Activated CD4-positive, alpha-beta T cell treated with anti-CD3 and anti-CD28 coated beads, Interleukin-10, Interleukin-2, amounts not matched to agents 100 ng/mL and 50 ng/mL, durations not matched to agents 16 hours and 8 hours (primary cell): ENCODE measurements at regions not wholly inside any gene's neighbourhood (a gene's known extent, or its start where the extent isn't known, plus 50 kb on each side); places are given as distances from the start of the nearest gene placed in this dataset.
"Not testable (repeated sequence)": the region's sequence is repeated elsewhere in the genome, so short reads cannot be mapped to it uniquely, and the experiment has no call there.

ENCODE experiments used
- DNase-seq: peaks from one replicate; pipeline ENCODE4 v3.0.0-alpha.2; 2020

DNA sequence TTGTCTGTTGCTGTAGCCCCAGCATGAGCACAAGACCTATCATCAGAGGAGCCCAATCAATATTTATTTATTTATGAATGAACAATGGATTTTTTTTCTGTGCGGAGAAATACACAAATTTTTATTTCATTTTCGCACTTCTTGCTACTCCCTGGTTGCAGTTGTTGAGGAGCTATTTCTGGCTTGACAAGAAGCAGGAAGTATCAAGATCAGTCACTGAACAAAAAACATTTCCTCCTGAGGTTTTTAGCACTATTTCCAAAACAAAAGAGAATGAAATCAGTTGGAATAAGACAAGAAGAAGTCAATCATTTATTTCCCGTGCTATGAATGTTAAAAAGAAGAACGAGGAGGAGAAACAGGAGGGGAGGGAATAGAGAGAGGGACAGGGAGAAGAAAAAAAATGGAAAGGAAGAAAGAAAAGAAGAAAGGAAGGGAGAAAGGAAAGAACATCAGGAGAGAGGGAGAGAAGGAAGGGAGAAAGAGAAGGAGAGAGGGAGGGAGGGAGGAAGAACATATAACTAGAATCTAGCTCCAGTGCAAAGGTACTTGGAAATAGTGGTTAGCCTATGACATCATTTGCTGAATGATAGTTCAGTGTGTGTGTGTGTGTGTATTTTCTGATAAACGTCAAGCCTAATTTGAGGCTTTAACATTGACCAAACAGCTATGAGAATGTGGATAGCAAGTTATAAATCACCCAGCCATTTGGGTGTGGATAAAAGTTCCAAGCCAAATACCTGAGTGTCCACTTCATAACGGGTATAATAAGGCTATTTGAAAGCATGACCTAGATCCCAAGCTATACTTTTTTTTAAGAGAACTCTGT, 586.0 kb downstream of the EBF1 start:
- peak; percentile 28 for DNase-seq

DNA sequence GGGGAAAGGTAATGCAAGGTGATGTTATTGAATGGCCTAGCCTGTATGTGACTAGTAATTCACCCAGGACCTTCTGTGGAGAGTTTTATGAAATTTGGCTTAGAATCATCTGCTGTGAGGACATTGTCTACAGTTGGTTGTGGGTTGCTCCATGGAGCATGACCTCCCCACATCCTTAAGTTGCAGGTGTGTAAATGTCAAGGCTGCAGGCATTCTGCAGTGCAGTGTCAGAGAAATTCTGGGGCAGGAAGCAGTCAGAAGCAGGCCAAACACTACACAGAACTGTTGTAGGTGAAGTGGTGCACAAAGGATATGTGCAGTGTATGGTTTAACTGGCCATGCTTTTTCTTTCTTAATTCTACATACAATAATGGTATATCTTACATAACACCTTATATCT, 588.3 kb downstream of the EBF1 start:
- DNase-seq, result no peak

DNA sequence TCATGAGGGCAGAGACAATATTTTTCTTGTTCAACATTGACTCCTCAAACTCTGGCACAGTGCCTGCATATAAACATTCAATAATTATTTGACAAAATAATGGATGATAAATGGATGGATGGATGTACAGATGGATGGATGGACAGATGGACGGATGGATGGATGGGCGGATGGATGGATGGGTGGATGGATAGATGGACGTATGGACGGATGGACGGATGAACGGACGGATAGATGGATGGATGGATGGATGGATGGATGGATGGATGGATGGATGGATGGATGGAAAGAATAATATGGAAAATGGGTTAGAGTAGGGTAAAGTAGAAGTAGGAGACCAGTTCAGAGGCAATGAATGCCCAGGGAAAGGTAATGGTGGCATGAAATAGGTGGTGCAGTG, 589.2 kb downstream of the EBF1 start:
- DNase-seq, result no peak

DNA sequence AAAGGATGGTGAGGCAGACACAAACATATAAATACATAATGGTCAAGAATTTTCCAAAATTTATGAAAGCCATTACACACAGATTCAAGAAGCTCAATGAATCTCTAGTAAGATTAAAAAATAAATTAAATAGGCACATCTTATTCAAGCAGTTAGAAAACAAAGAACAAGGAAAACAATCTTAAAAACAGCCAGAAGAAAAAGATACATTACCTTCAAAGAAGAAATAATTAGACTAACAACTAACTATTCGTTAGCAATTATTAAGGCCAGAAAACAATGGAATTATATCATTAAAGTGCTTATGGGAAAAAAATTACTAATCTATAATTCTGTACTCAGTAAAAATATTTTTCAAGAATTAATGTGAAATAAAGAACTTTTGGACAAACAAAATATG, 593.1 kb downstream of the EBF1 start:
- no peak for DNase-seq

DNA sequence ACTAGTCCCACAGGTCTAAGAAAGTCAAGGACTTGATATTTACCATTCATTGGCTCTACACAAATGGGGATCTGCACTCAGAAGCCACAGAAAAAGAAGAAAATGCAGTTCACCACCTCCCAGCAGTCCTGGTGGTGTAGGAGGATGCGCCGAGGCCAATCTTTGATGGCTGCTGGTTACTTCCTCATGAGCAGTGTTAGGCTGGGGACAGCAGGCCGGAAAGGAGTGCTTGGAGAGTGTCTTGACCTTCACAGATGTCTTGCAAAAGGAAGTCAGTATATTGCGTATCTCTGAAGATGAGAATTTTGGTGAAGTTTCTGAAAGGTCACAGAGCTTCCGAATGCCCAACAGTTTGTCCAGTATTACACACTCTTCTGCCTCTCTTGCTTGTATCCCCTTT, 597.0 kb downstream of the EBF1 start:
- DNase-seq, result no peak

DNA sequence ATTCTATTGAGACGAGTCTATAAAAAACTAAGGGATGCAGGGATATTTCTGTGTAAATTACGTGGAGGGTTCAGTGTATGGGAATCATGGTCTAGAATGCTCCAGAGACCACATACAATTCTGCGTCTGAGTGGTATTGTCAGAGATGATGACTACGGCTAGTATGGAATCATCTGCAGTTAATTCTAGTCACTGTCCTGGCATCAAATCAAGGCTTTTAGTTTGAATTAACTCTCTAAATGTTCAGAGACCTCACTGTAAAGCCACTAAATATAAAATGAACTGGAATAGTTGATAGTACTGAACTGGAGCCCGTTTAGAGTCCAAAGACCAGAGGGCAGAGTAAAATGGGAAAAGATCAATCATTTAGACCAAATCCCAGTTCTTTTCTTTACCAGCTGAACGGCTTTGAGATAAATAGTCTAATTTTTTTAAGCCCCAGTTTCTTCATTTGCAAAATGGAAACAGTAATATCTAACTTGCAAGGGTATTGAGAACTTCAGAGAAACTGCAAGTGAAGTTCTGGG, 599.8 kb downstream of the EBF1 start:
- DNase-seq, result no peak

DNA sequence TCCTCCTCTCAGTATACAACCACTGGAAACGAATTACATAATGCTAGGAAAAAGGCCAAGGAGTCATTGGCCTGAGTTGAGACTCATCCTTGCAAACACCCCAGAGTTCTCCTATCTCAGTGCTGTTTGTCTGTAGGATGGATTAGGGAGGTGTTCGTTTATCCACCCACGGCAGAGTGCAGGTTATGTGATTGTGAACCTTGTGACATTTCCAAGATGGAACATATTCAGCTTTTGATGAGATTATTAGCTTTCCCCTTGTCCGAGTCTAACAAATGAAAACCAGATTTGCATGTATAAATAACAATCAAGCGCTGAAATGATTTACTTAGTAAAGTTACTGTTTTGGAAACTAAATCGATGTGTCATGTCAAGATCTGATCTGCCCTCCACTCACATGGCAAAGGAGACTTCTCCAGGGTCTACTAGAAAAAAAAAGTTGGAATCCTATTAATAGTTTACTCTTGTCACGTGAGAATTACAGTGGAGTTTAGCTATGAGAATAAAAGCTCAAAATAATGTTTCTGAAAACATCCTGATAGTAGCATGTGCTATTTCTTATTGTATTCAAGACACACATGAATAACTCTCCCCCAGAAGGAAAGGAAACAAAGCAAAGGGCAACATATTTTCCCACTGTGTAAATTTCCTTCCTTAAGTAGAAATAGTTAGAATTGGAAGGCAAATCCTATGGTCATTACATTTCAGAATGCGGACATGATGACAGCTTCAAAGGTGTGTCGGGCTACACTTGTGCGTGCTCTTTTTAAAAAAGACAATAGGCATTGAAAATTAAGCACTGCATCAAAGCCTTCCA, 600.4 kb downstream of the EBF1 start:
- no peak for DNase-seq

DNA sequence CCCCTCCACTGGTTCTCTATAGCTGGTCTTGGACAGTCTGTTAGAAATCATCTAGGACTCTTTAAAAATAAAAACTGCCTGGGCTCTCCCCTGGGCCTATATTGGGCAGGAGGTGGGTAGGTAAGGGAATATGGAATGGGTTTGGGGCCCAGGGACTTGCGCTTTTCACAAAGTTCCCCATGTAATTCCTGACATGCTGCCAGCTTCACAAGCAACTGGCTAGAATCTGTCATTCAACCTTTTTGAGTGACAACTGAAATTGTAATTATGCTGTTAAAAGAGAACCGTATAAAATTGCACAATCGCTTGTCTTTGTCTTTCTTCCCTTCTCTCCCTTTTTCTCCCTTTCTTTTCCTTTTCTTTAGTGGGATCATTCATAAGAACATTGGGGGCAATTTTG, 603.1 kb downstream of the EBF1 start:
- DNase-seq, result no peak

DNA sequence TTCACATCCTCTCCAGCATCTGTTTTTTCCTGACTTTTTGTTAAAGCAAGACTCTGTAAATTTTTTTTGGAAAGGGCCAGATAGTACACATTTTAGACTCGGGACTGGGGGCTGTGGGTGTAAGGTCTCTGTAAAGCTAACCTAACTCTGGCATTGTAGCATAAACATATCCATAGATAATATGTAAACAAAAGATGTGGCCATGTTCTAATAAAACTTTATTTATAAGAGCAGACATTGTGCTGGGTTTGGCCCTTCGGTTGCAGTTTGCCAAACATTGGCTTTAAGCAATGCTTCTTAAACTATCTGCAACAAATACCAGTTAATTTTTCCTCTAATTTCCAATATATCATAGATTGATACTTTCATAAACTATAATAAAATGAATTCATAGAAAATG, 605.2 kb downstream of the EBF1 start:
- no peak for DNase-seq

DNA sequence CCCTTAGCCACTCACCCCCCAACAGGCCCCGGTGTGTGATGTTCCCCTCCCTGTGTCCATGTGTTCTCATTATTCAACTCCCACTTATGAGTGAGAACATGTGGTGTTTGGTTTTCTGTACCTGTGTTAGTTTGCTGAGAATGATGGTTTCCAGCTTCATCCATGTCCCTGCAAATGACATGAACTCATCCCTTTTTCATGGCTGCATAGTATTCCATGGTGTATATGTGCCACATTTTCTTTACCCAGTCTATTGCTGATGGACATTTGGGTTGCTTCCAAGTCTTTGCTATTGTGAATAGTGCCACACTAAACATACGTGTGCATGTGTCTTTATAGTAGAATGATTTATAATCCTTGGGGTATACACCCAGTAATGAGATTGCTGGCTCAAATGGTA, 605.7 kb downstream of the EBF1 start:
- DNase-seq, result not testable (repeated sequence)

DNA sequence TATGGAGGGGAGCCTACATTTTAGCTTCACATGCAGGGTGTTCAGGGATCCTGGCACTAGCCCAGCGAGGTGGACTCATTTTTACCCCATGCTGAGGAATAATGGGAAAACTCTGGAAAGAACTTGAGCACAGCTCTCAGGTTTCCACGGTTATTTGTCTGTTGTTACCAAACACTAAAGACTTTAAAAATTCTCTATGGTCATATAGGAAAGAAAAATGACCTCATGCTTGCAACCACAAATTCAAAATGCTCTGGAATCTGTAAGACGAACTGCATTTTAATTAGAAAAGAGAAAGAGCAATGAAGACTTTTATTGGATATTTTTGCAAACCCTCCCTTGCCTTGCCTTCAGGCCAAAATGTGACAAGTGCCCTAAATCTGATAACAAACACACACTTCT, 606.9 kb downstream of the EBF1 start:
- no peak for DNase-seq

DNA sequence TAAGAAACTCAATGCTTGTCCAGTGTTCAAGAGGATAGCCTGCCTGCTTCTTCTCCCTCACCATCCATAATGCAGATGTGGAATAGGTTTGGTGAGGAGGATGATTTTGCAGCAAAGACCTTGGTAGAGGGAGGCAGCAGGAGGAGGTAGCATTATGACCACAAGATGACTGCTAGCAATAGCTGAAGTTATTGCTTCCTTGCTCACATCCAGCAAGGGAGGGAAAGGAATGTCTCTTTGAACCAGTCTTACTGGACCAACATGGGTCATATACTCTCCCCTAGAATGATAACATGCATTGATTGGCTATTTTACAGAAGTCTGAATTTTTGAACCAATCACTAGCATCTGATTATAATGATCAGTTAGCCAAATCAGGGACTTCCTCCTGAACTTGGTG, 607.6 kb downstream of the EBF1 start:
- no peak for DNase-seq

DNA sequence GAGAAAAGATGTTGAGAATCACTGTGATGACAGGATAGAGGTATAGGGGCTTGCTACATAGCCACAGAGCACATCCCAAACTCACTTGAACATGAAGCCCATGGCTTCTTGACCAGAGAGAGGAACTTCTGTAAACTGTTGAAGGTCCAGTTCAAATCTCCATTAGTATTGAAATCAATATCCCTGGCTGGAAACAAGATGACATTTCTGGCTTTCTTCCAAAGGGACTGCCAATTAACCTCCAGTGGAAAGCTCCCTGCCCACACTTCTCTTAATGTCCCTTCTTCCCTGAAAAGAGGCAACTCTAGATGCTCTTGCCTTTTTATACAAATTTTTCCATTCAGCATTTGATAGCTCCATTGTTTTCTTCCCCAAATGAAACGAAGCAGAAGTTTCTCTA, 612.1 kb downstream of the EBF1 start:
- DNase-seq, result no peak

DNA sequence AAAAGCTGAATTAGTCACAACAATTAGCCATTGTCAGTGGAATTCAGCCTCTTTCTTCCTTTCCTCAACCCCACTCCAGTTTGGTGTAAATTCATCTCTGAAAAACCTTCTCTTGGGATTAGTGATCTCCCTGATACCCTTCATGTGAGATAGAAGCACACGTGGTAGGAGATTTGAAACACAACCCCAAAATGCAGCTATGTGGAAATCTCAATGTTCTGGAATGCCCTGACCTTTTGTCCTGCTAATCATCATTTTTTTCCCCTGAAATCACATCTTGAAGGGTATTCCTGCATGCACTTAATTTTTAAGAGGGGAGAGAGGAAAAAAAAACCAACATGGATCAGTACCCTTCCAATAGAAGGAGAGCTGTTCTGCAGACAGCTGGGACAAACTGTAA, 612.6 kb downstream of the EBF1 start:
- DNase-seq, result no peak

DNA sequence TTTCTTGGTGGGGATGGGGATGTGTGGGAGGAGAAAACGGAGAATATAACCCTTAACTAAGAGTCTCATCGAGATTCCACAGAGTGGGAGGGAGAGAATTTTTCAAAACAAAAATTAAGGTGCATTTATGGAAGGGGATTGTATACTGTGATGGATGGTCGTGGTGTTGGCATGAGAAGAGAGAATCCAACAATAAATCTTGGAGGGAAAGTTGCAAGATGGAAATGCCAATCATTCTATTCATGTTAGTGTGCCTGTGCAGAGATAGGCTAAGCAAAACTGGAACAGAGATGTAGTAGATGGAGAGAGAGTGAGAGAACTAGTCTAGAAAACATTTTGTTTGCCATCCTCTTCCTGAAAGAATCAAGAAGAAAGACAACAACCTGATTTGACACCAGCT, 613.1 kb downstream of the EBF1 start:
- no peak for DNase-seq

DNA sequence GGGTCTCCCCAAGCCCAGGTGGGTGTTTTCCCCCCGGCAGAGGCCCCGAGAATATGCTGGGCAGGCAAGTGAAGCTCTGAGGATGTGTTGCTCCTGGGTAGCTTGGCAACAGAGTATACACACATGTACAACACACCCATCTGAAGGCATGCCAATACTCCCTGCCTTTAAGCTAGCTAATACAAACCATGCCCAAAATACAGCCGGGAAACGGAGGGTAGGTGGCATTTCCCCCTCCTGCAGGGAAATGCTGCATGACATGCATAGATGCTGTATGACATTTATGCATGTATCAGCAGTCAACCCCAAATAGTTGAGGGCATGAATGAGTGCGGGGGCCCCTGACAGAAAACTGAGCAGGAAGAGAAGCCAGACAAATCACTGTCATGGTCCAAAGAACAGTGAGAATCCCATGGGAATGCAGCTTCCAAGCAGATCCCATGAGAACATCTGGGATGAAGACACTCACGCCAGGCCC, 614.1 kb downstream of the EBF1 start:
- no peak for DNase-seq

DNA sequence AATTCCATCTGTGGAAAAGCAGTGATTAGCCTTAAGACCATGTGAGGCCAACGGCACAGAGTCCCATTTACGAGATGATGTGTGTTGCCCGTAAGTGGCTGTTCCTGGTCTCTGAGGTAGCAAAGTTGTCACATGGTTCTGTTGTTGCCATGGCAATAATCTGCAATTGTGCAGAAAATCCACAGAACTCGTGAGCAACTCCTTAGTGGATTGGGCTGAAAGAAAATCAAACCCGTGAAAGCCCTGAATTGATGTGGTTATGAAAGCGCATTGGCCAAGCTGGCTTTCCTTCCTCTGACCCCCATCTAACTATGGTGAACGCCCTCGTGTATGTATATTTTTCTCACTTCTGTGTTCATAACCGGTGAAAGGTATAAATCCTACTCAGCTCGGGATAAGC, 614.7 kb downstream of the EBF1 start:
- DNase-seq, result no peak

DNA sequence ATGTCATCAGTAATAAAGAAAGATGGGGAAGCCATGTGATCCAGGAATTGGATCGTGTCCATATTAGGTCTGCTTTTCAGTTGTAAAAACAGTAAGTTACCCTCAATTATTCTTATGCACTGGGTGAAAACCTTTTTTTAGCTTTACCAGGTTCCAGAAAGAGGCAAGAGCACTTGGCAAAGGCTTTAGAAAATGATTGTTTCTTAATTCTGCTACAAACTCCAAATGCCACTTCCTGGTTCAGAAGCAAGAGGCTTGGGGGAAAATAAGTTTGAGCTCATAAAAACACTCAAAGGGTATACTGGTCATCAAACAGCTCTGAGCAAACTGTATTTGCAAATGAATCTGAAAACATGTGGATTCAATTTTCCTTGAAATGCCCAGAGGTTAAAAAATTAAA, 615.6 kb downstream of the EBF1 start:
- no peak for DNase-seq

DNA sequence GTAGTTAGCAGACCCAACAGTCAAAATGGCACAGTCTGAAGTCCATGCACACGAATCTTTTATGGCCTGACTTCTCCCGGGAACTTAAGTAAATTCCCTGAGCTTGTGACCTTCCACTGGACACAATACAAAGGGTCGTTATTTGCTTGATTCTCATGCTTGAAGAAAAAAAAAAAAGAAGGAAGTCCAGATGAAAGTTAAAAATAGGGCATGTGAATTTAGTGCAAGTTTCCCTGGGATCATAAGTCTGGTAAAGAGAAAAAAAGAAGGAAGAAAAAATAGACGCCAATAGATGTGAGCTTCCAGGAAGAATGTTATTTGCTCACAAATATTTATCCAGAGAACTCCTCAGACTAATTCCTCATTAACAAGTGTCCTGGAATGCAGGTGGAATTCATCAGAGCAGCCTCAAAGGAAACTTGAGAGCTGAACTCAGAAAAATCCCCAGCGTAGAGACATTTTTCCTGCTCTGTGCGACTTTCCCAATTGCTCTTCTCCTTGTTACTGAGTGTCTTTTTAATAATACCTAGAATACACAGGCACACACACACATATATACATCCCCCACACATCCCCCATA, 616.3 kb downstream of the EBF1 start:
- no peak for DNase-seq

DNA sequence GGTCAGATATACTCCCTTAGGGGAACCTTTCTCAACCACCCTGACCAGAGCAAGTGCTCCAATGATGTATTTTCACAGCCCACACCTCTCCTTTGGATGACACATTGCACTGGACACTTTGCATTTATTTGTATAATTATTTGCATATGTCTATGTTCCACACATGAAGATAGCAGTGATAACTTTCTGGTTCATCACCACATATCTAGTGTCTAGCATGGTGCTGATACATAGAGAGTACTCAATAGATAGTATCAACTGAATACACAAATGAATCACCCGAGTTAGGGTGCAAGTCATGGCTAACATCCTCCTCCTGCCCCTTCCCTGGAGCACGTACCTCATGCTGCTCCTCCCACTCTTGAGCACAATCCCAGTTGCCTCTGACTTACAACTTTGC, 617.6 kb downstream of the EBF1 start:
- no peak for DNase-seq

DNA sequence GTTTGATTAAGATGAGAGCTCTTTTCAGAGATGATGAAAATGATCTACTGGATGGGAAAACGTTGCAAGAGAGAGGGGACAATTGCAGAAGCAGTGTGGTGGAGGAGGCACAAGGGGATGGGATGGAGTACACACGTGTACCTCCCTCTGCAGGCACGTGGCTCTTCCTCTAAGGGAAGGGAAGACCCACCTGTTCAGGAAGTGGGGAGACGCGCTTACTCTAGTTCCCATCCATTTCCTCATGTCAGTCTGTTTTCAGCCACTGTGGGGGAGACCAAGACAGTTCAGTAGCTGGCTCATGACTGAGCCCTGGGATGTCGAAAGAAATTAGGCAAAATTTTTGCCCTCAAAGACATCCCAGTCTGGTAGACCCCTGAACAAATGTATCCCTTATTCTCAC, 619.2 kb upstream of the CLINT1 start:
- DNase-seq, result no peak

DNA sequence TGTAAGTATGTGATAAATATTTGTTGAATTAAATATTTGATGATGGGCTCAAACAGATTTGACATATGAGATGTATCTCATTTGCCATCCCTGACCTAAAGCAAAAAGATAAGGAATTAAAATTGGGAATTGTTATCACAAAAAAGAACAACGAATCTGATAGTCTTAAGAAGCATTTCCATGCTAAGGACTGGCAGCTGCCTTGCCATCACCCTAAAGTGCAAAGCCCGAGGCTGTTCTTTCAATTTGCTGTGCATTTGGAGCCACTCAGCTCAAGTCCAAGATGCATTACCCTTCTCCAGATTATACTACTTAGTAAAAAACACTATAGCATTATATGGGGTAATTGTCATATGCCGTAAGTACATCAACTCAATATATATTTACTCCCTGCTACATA, 618.3 kb upstream of the CLINT1 start:
- no peak for DNase-seq

DNA sequence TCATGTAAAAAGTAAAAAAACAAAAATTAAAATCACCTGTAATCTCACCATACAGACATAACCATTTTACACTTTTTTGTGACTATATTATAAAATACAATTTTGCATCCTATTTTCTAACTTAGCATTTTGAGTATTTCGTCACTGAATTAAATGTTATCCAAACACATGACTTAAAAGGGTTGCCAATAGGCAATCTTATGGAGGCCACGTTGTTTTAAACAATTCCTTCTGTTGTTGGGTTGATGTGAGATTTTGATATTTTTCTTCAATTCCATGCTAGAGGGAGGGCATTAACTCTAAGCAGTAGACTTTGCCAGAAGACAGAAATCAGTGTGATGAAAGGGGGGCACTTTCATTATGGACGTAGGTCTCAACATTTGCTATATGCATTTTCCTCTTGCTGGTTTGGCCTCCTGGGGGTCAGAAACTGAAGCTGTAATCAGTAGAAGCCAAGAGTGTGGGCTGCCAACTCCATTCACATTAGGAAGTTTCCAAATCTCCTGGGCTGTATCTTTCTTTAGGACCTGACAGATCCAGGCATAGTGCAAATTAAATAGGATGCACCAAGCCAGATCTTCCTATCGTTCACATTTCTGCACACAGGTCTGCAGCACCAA, 614.2 kb upstream of the CLINT1 start:
- DNase-seq, result no peak
